Stomach (tissue), 8 donors: ENCODE measurements at regions not wholly inside any gene's neighbourhood (a gene's known extent, or its start where the extent isn't known, plus 50 kb on each side); places are given as distances from the start of the nearest gene placed in this dataset.

Source experiments
- DNase-seq, 2 donors: peaks; one replicate each; pipeline versions ENCODE4 v3.0.0 to v3.0.0-alpha.2; 2013 to 2019
- H3K27ac ChIP-seq, 5 donors: fragments of 200-600 bp in 4 of 5; sonication (generic) in 4 of 5; one replicate each; pipeline ENCODE4 v1.5.1; 2013 to 2019; ENCODE audit warnings: mild to moderate bottlenecking in 1 of 5, moderate library complexity in 1 of 5
- H3K27me3 ChIP-seq, 3 donors: fragments of 200-600 bp; sonication (generic); one replicate each; pipeline ENCODE4 v1.5.1; 2017 to 2019; ENCODE audit warnings: mixed run types in 1 of 3
- H3K36me3 ChIP-seq, 4 donors: fragments of 200-600 bp; sonication (generic); 1 replicate in 3 of 4; 2 replicates in 1 of 4; pipeline ENCODE4 v1.5.1; 2016 to 2019
- H3K4me1 ChIP-seq, 4 donors: fragments of 200-600 bp; sonication (generic); one replicate each; pipeline ENCODE4 v1.5.1; 2016 to 2019
- H3K4me3 ChIP-seq, 4 donors: fragments of 200-600 bp; sonication (generic) in 3 of 4; one replicate each; pipeline ENCODE4 v1.5.1; 2016 to 2019; ENCODE audit warnings: mild to moderate bottlenecking in 1 of 4
- H3K9me3 ChIP-seq, 4 donors: fragments of 200-600 bp; sonication (generic); one replicate each; pipeline ENCODE4 v1.5.1; 2016 to 2019
- CTCF ChIP-seq, 7 experiments: fragments of 450-650 bp in 4 of 7; fragments of 200-600 bp in 3 of 7; sonication (generic) in 3 of 7; IDR thresholded peaks; one replicate each; pipeline ENCODE4 v1.5.1; 2016 to 2019; ENCODE audit warnings: antibody characterized with exemption in 7 of 7, control low read depth in 2 of 7, mild to moderate bottlenecking in 1 of 7
- EP300 ChIP-seq: sonication (generic); formaldehyde crosslinking; IDR thresholded peaks from one replicate; pipeline ENCODE4 v1.6.1; 2017; ENCODE audit warnings: antibody characterized with exemption
- POLR2A ChIP-seq, 4 donors: fragments of 450-650 bp; IDR thresholded peaks; one replicate each; pipeline ENCODE4 v1.6.1; 2016; ENCODE audit warnings: antibody characterized with exemption in 4 of 4, control low read depth in 2 of 4, mild to moderate bottlenecking in 1 of 4, moderate library complexity in 1 of 4
- POLR2AphosphoS5 ChIP-seq, 3 donors: sonication (generic); formaldehyde crosslinking; IDR thresholded peaks; one replicate each; pipeline ENCODE4 v1.6.1; 2016; ENCODE audit warnings: antibody characterized with exemption in 3 of 3
- WGBS, 5 donors: extraction: QIAGEN DNeasy Blood & Tissue Kit in 3 of 5; methylation state at CpG; one replicate each; pipeline versions ENCODE4 v1.1.5 to v1.1.7; 2013 to 2018; 5-methylcytosine and 5-hydroxymethylcytosine counted together
- intact Hi-C: fragments of 100-400 bp; cut with DNase I; formaldehyde crosslinking; loops from one replicate; pipeline ENCODE4 v1.15.1; 2023; ENCODE audit warnings: low total_unique reads
- donor health status: healthy with polysubstance abuse.
- donor health status: Bipolar disorder and iron deficiency.
- donor health status: healthy.

DNA sequence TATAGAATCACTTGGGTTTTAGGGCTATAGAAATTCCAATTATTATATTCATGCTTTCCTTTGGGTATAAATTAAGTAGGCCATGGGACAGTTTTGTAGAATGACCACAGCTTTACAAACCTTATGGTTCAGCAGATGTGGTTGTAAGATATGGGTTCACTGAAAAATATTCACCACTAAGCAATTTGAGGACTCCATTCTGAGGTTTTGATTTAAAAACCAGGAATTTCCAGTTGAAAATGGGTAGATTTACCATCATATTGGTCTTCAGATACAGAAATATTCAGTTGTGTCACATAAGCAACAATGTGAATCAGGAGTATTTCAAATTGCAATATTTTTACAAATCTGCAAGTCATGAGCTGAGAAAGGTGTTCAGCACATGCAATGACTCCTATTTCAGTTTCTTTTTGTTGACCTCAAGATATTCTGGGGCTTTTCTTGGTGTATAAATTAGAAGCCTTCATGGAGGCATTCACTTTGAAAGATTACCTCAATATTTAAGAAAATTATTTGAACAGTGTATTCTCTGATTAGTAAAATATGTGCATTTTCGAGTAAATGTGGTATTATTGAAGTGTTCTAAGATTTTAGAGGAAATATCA, 218.4 kb upstream of the HCCS start:
- no peak for DNase-seq
- no peak overlapping the region for H3K4me3 ChIP-seq
- TF ChIP-seq EP300 (no peak), POLR2AphosphoS5 (IDR thresholded peaks at IDR 0.05) (no peak), POLR2A (IDR thresholded peaks at IDR 0.05) (no peak), CTCF (IDR thresholded peaks at IDR 0.05) (no peak)
- no peaks in the 10 kb centered on the region for H3K36me3 ChIP-seq
- 40 to 76% (median 70%) methylated on average over 1 of the region's 1 CpG for WGBS, 5 donors
- no peaks in the 10 kb centered on the region for H3K4me1 ChIP-seq
- intact Hi-C loops = no loop called here
- no peak overlapping the region for H3K27ac ChIP-seq
- no peaks in the 10 kb centered on the region for H3K27me3 ChIP-seq
- H3K9me3 ChIP-seq = peaks cover 0 to 6% (median 0%) of the 10 kb centered on the region in 4 donors

GRCh38 chrX:10893366-10893765, 217.8 kb upstream of the HCCS start:
- TF ChIP-seq CTCF (IDR thresholded peaks at IDR 0.05) (no peak), POLR2A (IDR thresholded peaks at IDR 0.05) (no peak), EP300 (no peak), POLR2AphosphoS5 (IDR thresholded peaks at IDR 0.05) (no peak)
- intact Hi-C loops = no loop called here
- no peaks in the 10 kb centered on the region for H3K27me3 ChIP-seq
- H3K4me1 ChIP-seq = no peaks in the 10 kb centered on the region
- no peak overlapping the region for H3K4me3 ChIP-seq
- DNase-seq = no peak
- no peak overlapping the region for H3K27ac ChIP-seq
- 68 to 86% (median 79%) methylated on average over 2 of the region's 2 CpGs for WGBS, 5 donors
- peaks cover 0 to 6% (median 0%) of the 10 kb centered on the region in 4 donors for H3K9me3 ChIP-seq
- no peaks in the 10 kb centered on the region for H3K36me3 ChIP-seq

DNA sequence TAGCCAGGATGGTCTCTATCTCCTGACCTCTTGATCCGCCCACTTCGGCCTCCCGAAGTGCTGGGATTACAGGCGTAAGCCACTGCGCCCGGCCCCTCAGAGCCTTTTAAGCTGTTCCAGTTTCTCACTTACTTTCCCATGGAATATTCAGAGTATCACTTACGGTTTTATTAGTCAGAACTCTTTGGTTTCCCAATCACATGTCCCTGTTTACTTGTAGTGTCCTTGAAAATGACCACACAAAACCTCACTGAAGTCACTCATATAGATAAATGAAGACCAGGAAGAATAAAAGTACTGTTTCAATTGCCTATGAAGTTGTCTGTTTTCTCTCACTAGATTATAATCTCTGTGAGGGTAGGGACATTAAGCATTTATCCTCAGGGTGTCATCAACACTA, 217.2 kb upstream of the HCCS start:
- TF ChIP-seq POLR2A (IDR thresholded peaks at IDR 0.05) (no peak), EP300 (no peak), POLR2AphosphoS5 (IDR thresholded peaks at IDR 0.05) (no peak), CTCF (IDR thresholded peaks at IDR 0.05) (no peak)
- H3K4me3 ChIP-seq = no peak overlapping the region
- intact Hi-C loops = no loop called here
- H3K9me3 ChIP-seq = peaks cover 0 to 6% (median 0%) of the 10 kb centered on the region in 4 donors
- H3K27ac ChIP-seq = no peak overlapping the region
- 81 to 98% (median 89%) methylated on average over 4 to 7 of the region's 7 CpGs for WGBS, 5 donors
- DNase-seq = no peak
- no peaks in the 10 kb centered on the region for H3K27me3 ChIP-seq
- no peaks in the 10 kb centered on the region for H3K4me1 ChIP-seq
- no peaks in the 10 kb centered on the region for H3K36me3 ChIP-seq

GRCh38 chrX:10897768-10898167, 213.4 kb upstream of the HCCS start:
- Histone ChIP-seq H3K4me1 (peaks cover 0 to 8% (median 0%) of the 10 kb centered on the region in 4 donors), H3K27ac (no peak overlapping the region), H3K9me3 (peaks cover 0 to 6% (median 0%) of the 10 kb centered on the region in 4 donors), H3K27me3 (no peaks in the 10 kb centered on the region), H3K36me3 (no peaks in the 10 kb centered on the region), H3K4me3 (no peak overlapping the region)
- intact Hi-C loops = no loop called here
- DNase-seq = no peak
- WGBS, 5 donors = 75 to 99% (median 88%) methylated on average over 9 of the region's 9 CpGs
- TF ChIP-seq POLR2AphosphoS5 (IDR thresholded peaks at IDR 0.05) (no peak), POLR2A (IDR thresholded peaks at IDR 0.05) (no peak), EP300 (no peak), CTCF (IDR thresholded peaks at IDR 0.05) (no peak)
